GM12865 (cell line): ENCODE measurements at regions not wholly inside any gene's neighbourhood (a gene's known extent, or its start where the extent isn't known, plus 50 kb on each side); places are given as distances from the start of the nearest gene placed in this dataset.
"Not testable (repeated sequence)": the region's sequence is repeated elsewhere in the genome, so short reads cannot be mapped to it uniquely, and the experiment has no call there.

ENCODE experiments used
- DNase-seq: peaks from one replicate; pipeline ENCODE4 v3.0.0; 2010; ENCODE audit warnings: low read depth
- H3K4me3 ChIP-seq: 2 replicates; pipeline ENCODE4 v1.5.1; 2011; ENCODE audit warnings: mild to moderate bottlenecking, low read depth, low read length, control low read depth
- TF ChIP-seq, protein P1 (sequence below): IDR thresholded peaks from 2 replicates; pipeline ENCODE4 v1.5.1; 2011; ENCODE audit warnings: low read length, control low read depth, low read depth, inconsistent platforms; ENCODE audit not compliant: insufficient read depth; ENCODE audit errors: missing control alignments

DNA sequence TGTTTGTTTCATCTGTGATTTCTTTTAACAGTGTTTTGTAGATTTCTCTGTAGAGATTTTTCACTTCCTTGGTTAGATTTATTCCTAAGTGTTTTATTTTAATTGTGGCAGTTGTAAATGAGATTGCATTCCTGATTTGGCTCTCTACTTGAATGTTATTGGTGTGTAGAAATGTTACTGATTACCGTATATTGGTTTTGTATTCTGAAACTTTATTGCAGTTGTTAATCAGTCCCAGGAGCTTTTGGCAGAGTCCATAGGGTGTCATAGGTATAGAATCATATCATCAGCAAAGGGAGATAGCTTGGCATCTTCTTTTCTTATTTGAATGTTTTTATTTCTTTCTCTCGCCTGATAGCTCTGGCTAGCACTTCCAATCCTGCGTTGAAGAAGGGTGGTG lies 1386.7 kb downstream of the SLITRK5 start:
- H3K4me3 ChIP-seq, result no peak overlapping the region
- TF ChIP-seq, protein P1, sequence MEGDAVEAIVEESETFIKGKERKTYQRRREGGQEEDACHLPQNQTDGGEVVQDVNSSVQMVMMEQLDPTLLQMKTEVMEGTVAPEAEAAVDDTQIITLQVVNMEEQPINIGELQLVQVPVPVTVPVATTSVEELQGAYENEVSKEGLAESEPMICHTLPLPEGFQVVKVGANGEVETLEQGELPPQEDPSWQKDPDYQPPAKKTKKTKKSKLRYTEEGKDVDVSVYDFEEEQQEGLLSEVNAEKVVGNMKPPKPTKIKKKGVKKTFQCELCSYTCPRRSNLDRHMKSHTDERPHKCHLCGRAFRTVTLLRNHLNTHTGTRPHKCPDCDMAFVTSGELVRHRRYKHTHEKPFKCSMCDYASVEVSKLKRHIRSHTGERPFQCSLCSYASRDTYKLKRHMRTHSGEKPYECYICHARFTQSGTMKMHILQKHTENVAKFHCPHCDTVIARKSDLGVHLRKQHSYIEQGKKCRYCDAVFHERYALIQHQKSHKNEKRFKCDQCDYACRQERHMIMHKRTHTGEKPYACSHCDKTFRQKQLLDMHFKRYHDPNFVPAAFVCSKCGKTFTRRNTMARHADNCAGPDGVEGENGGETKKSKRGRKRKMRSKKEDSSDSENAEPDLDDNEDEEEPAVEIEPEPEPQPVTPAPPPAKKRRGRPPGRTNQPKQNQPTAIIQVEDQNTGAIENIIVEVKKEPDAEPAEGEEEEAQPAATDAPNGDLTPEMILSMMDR, result no peak
- DNase-seq, result no peak

DNA sequence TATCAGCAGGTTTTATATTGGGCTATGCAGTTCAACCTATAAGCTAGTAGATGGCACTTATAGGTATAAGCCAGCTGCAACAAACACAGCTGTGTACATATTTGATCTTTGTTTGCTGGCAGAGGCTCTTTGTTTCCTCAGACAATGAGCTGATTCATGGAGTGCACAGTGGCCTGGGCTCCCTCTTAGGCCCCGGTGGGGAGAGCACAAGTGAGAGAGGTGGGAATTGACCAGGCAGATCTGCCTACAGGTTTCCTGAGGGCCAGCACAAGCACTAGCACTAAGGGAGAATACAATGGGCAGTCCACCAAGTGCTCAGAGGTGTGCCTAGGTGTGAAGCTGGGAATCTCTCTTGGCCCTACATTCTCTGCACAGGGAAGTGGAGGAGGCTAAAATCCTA lies 1390.7 kb downstream of the SLITRK5 start:
- TF ChIP-seq, protein P1, result no peak
- DNase-seq, result no peak
- no peak overlapping the region for H3K4me3 ChIP-seq

DNA sequence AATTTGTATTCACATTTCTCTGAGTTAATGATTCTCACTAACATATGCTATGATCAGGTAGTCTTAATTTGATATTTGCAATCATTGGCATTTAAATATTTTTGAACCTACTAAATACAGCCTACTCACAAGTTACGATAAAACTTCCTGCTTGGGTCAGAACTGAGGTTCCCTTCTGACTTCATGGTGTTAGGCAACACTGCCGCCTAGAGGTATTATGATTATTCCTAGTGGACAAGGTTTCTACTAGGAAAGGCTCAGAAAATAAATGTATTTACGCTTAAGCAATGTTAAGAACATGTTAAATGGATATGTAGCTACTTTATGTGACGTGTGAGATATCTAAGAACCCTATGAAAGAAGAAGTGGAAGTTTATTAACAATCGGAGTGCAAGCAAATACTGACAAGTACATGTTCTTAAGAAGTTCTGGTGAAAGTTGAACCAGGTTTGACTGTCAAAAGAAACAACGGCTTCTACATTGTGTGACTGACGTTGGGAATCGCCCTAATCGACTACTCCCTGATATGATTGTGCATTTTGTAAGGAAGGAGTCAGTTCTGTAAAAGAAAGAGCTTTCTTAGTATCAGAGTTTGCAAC lies 1395.8 kb downstream of the SLITRK5 start:
- peak; percentile 27 for DNase-seq
- TF ChIP-seq, protein P1, result peak; percentile 44
- H3K4me3 ChIP-seq, result no peak overlapping the region

DNA sequence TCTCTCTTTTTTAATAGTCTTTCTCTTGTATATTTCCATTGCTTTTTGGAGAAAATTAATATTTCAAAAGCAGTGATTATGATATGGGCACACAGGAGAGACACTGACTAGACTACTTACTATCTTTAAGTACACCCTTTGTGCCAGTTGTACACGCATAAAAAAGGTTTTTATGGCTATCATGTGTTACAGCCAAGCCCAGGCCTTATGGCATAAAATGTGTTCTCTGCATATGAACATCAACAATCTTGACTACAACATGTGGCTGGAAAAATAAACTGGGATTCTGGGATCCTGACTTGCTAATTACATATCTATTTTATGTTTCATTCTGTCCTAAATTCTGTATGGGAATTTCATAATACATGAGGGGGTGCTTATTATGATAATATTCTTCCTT lies 1401.8 kb downstream of the SLITRK5 start:
- no peak for DNase-seq
- TF ChIP-seq, protein P1, result no peak
- H3K4me3 ChIP-seq, result no peak overlapping the region

DNA sequence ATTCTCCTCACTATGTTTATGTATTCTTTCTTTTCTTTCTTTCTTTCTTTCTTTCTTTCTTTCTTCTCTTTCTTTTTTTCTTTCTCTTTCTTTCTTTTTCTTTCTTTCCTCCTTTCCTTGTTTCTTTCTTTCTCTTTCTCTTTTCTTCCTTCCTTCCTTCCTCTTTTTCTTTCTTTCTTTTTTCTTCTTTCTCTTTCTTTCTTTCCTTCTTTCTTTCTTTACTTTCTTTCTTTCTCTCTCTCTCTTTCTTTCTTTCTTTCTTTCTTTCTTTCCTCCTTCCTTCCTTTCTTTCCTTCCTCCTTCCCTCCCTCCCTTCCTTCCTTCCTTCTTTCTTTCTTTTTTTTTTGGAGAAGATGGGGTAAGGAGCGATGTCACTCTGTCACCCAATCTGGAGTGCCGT lies 1405.5 kb downstream of the SLITRK5 start:
- no peak for DNase-seq
- no peak overlapping the region for H3K4me3 ChIP-seq

DNA sequence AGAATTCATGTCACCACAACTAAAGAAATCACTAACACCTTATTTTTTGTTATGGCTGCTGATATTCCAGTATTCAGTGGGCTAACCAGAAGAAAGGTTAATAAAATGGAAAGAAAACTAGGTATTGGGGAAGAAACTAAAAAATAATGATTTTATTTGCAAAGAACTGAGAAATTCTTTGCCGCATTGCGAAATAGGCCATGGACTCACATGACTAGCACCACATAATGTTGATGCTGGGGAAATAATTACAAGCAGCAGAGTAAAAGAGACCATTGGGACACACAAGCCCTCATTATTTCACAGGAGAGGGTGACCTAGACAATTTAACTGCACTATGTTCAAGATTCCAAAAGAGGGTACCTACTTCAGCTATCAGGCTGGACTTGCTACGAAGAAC lies 1411.5 kb downstream of the SLITRK5 start:
- no peak overlapping the region for H3K4me3 ChIP-seq
- TF ChIP-seq, protein P1, result no peak
- DNase-seq, result no peak

More for the DNA sequence above, 1405.5 kb downstream of the SLITRK5 start:
- TF ChIP-seq, protein P1, result no peak

DNA sequence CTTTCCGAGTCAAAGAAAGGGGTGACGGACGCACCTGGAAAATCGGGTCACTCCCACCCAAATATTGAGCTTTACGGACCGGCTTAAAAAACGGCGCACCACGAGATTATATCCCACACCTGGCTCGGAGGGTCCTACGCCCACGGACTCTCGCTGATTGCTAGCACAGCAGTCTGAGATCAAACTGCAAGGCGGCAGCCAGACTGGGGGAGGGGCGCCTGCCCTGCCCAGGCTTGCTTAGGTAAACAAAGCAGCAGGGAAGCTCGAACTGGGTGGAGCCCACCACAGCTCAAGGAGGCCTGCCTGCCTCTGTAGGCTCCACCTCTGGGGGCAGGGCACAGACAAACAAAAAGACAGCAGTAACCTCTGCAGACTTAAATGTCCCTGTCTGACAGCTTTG lies 1416.9 kb downstream of the SLITRK5 start:
- H3K4me3 ChIP-seq, DNase-seq: not testable (repeated sequence)
